ENCODE measurements at regions not wholly inside any gene's neighbourhood (a gene's known extent, or its start where the extent isn't known, plus 50 kb on each side); places are given as distances from the start of the nearest gene placed in this dataset.

DNA sequence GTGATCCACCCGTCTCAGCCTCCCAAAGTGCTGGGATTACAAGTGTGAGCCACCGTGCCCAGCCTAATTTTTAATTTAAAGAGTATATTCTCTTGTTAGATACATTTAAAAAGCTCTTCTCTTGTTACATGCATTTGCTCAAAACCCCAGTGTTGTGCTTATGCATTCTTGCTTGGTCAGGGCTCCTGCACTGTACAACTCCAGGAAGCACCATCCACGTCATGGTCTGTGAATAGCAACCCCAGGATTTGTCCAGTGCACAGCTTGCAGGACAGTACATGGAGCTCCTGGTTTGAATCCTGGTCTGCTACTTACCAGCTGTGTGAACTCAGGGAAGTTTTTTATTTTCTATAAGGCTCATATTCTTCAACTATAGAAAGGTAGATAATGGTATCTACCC, 80.8 kb downstream of the MDH1 start:
- no peak for TF ChIP-seq POLR2A (IDR thresholded peaks at IDR 0.05; ENCODE audit: low read depth)
- TF ChIP-seq, protein P1, sequence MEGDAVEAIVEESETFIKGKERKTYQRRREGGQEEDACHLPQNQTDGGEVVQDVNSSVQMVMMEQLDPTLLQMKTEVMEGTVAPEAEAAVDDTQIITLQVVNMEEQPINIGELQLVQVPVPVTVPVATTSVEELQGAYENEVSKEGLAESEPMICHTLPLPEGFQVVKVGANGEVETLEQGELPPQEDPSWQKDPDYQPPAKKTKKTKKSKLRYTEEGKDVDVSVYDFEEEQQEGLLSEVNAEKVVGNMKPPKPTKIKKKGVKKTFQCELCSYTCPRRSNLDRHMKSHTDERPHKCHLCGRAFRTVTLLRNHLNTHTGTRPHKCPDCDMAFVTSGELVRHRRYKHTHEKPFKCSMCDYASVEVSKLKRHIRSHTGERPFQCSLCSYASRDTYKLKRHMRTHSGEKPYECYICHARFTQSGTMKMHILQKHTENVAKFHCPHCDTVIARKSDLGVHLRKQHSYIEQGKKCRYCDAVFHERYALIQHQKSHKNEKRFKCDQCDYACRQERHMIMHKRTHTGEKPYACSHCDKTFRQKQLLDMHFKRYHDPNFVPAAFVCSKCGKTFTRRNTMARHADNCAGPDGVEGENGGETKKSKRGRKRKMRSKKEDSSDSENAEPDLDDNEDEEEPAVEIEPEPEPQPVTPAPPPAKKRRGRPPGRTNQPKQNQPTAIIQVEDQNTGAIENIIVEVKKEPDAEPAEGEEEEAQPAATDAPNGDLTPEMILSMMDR (IDR thresholded peaks at IDR 0.05): no peak
- TF ChIP-seq POLR2AphosphoS5 (IDR thresholded peaks at IDR 0.05): no peak
- no peak for TF ChIP-seq EP300 (IDR thresholded peaks at IDR 0.05)
